GM21723 (cell line): ENCODE measurements at regions not wholly inside any gene's neighbourhood (a gene's known extent, or its start where the extent isn't known, plus 50 kb on each side); places are given as distances from the start of the nearest gene placed in this dataset.

Experiments
- ATAC-seq: cut with Tn5 transposase; IDR thresholded peaks from one replicate; pipeline ENCODE4 v1.9.1; 2021; ENCODE audit warnings: mild to moderate bottlenecking, moderate library complexity; ENCODE audit not compliant: unreplicated experiment

GRCh38 chr16:77652399-77652798, 69.9 kb upstream of the NUDT7 start:
- no peak for ATAC-seq

- no peak for ATAC-seq
These were observed 65.3 kb upstream of the NUDT7 start for GRCh38 chr16:77657016-77657415.

DNA sequence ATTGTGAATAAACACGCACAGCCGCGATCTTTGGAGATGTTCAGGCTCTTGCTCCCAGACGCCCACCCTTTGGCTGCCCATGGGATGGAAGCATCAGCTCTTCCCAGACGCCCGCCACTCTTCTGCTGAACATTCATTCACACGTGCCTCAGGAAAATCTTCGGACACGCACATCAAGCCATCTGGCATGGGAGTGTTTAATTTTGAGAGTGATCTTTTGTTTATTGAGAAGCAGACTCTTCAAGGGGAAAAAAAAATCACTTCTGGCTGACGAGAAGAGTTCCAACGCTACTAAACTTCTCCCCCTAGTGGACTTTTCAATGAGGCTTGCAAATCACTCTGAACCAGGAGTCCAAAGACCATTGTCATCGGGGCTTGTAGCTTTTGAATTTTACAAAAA, 62.0 kb upstream of the NUDT7 start:
- no peak for ATAC-seq

DNA sequence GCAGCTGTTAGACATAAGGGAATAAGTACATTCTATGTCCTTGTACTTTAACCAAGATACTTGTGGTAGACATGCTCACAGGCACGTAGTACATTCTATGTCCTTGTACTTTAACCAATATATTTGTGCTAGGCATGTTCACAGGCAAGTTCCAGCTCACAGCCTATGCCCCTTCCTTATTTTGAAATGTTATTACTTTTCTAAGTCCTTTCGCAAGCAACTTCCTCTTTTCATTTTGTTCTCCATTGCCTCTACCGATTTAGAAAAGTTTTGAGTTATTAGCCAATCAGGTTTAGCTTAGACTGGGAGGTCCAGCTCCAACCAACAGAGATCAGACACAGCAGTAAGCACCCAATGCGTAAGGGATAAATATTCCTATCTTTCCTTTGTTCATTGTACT, 60.1 kb upstream of the NUDT7 start:
- no peak for ATAC-seq

DNA sequence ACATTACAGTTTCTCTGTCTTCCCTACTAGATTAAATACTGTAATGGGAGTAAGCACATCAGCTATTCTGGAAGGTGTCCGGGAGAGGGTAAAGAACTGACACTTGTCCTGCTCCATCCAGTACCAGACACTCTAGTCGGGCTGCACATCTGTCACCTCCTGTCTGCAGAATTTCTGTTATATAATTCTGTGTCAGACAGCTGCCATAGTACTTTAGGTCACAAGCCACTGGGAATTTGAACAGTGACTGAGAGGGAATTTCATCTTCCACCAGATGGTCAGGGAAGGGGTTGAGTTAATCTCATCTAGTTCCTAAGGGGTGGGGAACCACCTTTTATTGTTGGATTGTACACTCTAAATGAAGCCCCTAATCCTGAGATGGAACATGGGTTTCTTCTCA, 58.6 kb upstream of the NUDT7 start:
- no peak for ATAC-seq

GRCh38 chr16:77666771-77667170, 55.5 kb upstream of the NUDT7 start:
- no peak for ATAC-seq

- no peak for ATAC-seq
These were observed 54.1 kb upstream of the NUDT7 start for GRCh38 chr16:77668201-77668600.

DNA sequence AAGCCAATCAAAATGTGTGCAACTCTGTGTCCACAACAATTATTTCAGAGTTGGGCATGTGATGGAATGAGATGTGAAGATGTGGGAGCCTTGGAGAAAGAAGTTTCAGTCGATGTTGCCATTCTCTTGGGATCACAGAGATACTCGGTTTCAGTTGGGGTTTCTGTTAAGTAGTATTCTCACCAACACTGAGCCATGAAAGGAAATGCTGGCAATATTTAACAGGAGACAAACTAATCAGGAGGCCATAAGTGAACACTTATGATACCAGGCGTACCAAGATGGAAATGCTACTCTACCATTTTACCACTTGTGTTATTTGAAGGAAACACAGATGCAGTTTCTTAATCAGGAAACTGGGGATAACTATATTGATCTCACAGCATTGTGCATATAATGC, 53.3 kb upstream of the NUDT7 start:
- no peak for ATAC-seq
